MCF 10A (cell line): ENCODE measurements at regions not wholly inside any gene's neighbourhood (a gene's known extent, or its start where the extent isn't known, plus 50 kb on each side); places are given as distances from the start of the nearest gene placed in this dataset.

ENCODE experiments used
- BruUV-seq: library from RNA; stranded (reverse); fragments of 400-500 nt; replicated peaks from 2 replicates; lab custom pipeline; 2021; lab: Mats Ljungman, UMichigan
- CTCF ChIA-PET: fragments of 300-600 bp; sonication (Branson Sonifier 250); formaldehyde crosslinking; extraction: SDS; loops from one replicate; lab custom pipeline; 2021; ENCODE audit warnings: antibody characterized with exemption, inconsistent platforms; lab: Yijun Ruan, JAX
- POLR2A ChIA-PET: fragments of 300-600, 350-650 bp; sonication (Branson Sonifier 250); formaldehyde crosslinking; extraction: SDS; loops from one replicate; lab custom pipeline; 2020; ENCODE audit warnings: antibody characterized with exemption, inconsistent platforms; lab: Yijun Ruan, JAX
- DNase-seq: peaks from one replicate; pipeline ENCODE4 v3.0.0-alpha.2; 2018; ENCODE audit not compliant: unreplicated experiment
- H3K27ac Mint-ChIP-seq: one replicate; pipeline ENCODE4 v1.8.0; 2022; ENCODE audit warnings: mild to moderate bottlenecking, low read depth, mixed read lengths; ENCODE audit not compliant: unreplicated experiment
- H3K27me3 Mint-ChIP-seq: one replicate; pipeline ENCODE4 v1.8.0; 2022; ENCODE audit warnings: mixed read lengths; ENCODE audit not compliant: insufficient read depth, unreplicated experiment
- H3K36me3 Mint-ChIP-seq: one replicate; pipeline ENCODE4 v1.8.0; 2022; ENCODE audit warnings: mild to moderate bottlenecking, moderate library complexity, mixed read lengths; ENCODE audit not compliant: insufficient read depth, unreplicated experiment
- H3K4me1 Mint-ChIP-seq: one replicate; pipeline ENCODE4 v1.8.0; 2022; ENCODE audit warnings: mixed read lengths; ENCODE audit not compliant: insufficient read depth, unreplicated experiment
- H3K4me3 Mint-ChIP-seq: one replicate; pipeline ENCODE4 v1.8.0; 2022; ENCODE audit warnings: mild to moderate bottlenecking, moderate library complexity, mixed read lengths; ENCODE audit not compliant: unreplicated experiment
- H3K9me3 Mint-ChIP-seq: one replicate; pipeline ENCODE4 v1.8.0; 2022; ENCODE audit warnings: mixed read lengths; ENCODE audit not compliant: unreplicated experiment
- CTCF ChIP-seq: fragments of 200-600 bp; IDR thresholded peaks from one replicate; pipeline ENCODE4 v1.8.0; 2022; ENCODE audit warnings: antibody characterized with exemption, mild to moderate bottlenecking; ENCODE audit not compliant: unreplicated experiment
- intact Hi-C: fragments of 100-400 bp; cut with micrococcal nuclease; formaldehyde crosslinking; loops from 2 replicates; pipeline ENCODE4 v1.14.1; 2022

GRCh38 chr3:88641033-88641604, 466.3 kb upstream of the EPHA3 start:
- no peaks in the 10 kb centered on the region for H3K4me1 Mint-ChIP-seq
- no peaks in the 10 kb centered on the region for H3K36me3 Mint-ChIP-seq
- BruUV-seq, result no TSS peak
- no peak overlapping the region for H3K4me3 Mint-ChIP-seq
- ChIA-PET POLR2A (interaction anchor here (0.6 kb wide), 3 partner anchors 264 to 400 kb away, joined by 3 to 5 read pairs (median 4); no protein-coding TSS in a partner anchor), CTCF (interaction anchor here (0.8 to 1.3 kb wide), 5 partner anchors 10 to 459 kb away, joined by 3 to 5 read pairs (median 4); no protein-coding TSS in a partner anchor)
- H3K9me3 Mint-ChIP-seq, result peaks cover 7% of the 10 kb centered on the region
- no peak for TF ChIP-seq CTCF
- H3K27ac Mint-ChIP-seq, result no peak overlapping the region
- no peaks in the 10 kb centered on the region for H3K27me3 Mint-ChIP-seq
- intact Hi-C loops, result no loop called here
- DNase-seq, result no peak

- no peaks in the 10 kb centered on the region for H3K36me3 Mint-ChIP-seq
Observed at GRCh38 chr3:88657459-88657858, 450.0 kb upstream of the EPHA3 start.

GRCh38 chr3:88661433-88661824, 446.0 kb upstream of the EPHA3 start:
- H3K4me1 Mint-ChIP-seq, result no peaks in the 10 kb centered on the region
- DNase-seq, result no peak
- intact Hi-C loops, result no loop called here
- H3K27me3 Mint-ChIP-seq, result no peaks in the 10 kb centered on the region
- H3K9me3 Mint-ChIP-seq, result no peaks in the 10 kb centered on the region
- H3K27ac Mint-ChIP-seq, result no peak overlapping the region
- no TSS peak for BruUV-seq
- H3K4me3 Mint-ChIP-seq, result no peak overlapping the region
- ChIA-PET CTCF (interaction anchor here (1.5 kb wide), 1 partner anchor 9 kb away, joined by 5 read pairs; no protein-coding TSS in a partner anchor), POLR2A (no interaction called here)
- no peak for TF ChIP-seq CTCF
- H3K36me3 Mint-ChIP-seq, result no peaks in the 10 kb centered on the region

More at GRCh38 chr3:88657459-88657858, 450.0 kb upstream of the EPHA3 start:
- POLR2A ChIA-PET, result no interaction called here
- Mint-ChIP-seq H3K4me3 (no peak overlapping the region), H3K9me3 (no peaks in the 10 kb centered on the region), H3K27me3 (no peaks in the 10 kb centered on the region), H3K27ac (no peak overlapping the region), H3K4me1 (no peaks in the 10 kb centered on the region)
- intact Hi-C loops, result no loop called here
- no peak for TF ChIP-seq CTCF
- CTCF ChIA-PET, result no interaction called here
- no peak for DNase-seq
- no TSS peak for BruUV-seq

- H3K27ac Mint-ChIP-seq, result no peak overlapping the region
- POLR2A ChIA-PET, result no interaction called here
- H3K27me3 Mint-ChIP-seq, result no peaks in the 10 kb centered on the region
- no TSS peak for BruUV-seq
- CTCF ChIA-PET, result interaction anchor here (0.6 to 1.1 kb wide), 2 partner anchors 294 to 449 kb away, joined by 3 read pairs; no protein-coding TSS in a partner anchor
- H3K36me3 Mint-ChIP-seq, result no peaks in the 10 kb centered on the region
- no peak overlapping the region for H3K4me3 Mint-ChIP-seq
- no peak for DNase-seq
- intact Hi-C loops, result no loop called here
- H3K9me3 Mint-ChIP-seq, result no peaks in the 10 kb centered on the region
- TF ChIP-seq CTCF, result no peak
- H3K4me1 Mint-ChIP-seq, result no peaks in the 10 kb centered on the region
Observed at GRCh38 chr3:88668180-88668579, 439.2 kb upstream of the EPHA3 start.
